Gastroesophageal sphincter (tissue), 4 donors: ENCODE measurements at regions not wholly inside any gene's neighbourhood (a gene's known extent, or its start where the extent isn't known, plus 50 kb on each side); places are given as distances from the start of the nearest gene placed in this dataset.

ENCODE experiments used
- ATAC-seq: fragments of 150-250 bp; one replicate; pipeline ENCODE4 v1.9.1; 2016; ENCODE audit warnings: mild to moderate bottlenecking, moderate library complexity
- H3K27ac ChIP-seq, 4 donors: fragments of 200-600 bp; sonication (generic) in 3 of 4; 1 replicate in 3 of 4; 2 replicates in 1 of 4; pipeline ENCODE4 v1.5.1; 2016 to 2019
- H3K27me3 ChIP-seq: fragments of 200-600 bp; sonication (generic); one replicate; pipeline ENCODE4 v1.5.1; 2019
- H3K36me3 ChIP-seq, 2 donors: fragments of 200-600 bp; sonication (generic); one replicate each; pipeline ENCODE4 v1.5.1; 2019; ENCODE audit warnings: control low read depth in 1 of 2
- H3K4me1 ChIP-seq, 3 donors: fragments of 200-600 bp; sonication (generic); 1 replicate in 2 of 3; 2 replicates in 1 of 3; pipeline ENCODE4 v1.5.1; 2016 to 2019; ENCODE audit warnings: control low read depth in 2 of 3
- H3K4me3 ChIP-seq, 2 donors: fragments of 200-600 bp; sonication (generic); one replicate each; pipeline ENCODE4 v1.5.1; 2019; ENCODE audit warnings: mild to moderate bottlenecking in 1 of 2, moderate library complexity in 1 of 2
- H3K9me3 ChIP-seq, 3 donors: fragments of 200-600 bp; sonication (generic); one replicate each; pipeline ENCODE4 v1.5.1; 2017 to 2019; ENCODE audit warnings: control low read depth in 2 of 3
- EP300 ChIP-seq: sonication (generic); formaldehyde crosslinking; IDR thresholded peaks from one replicate; pipeline ENCODE4 v1.6.1; 2017; ENCODE audit warnings: antibody characterized with exemption, mild to moderate bottlenecking
- POLR2A ChIP-seq, 2 donors: fragments of 450-650 bp; IDR thresholded peaks; one replicate each; pipeline ENCODE4 v1.6.1; 2017; ENCODE audit warnings: antibody characterized with exemption in 2 of 2, mild to moderate bottlenecking in 2 of 2, moderate library complexity in 1 of 2
- POLR2AphosphoS5 ChIP-seq: sonication (generic); formaldehyde crosslinking; IDR thresholded peaks from one replicate; pipeline ENCODE4 v1.6.1; 2017; ENCODE audit warnings: antibody characterized with exemption
- WGBS, 2 donors: methylation state at CpG; one replicate each; pipeline ENCODE4 v1.1.5; 2018; ENCODE audit warnings: low coverage in 1 of 2; 5-methylcytosine and 5-hydroxymethylcytosine counted together
- TF ChIP-seq, protein P1 (sequence below), 4 experiments: fragments of 200-600 bp in 2 of 4; fragments of 450-650 bp in 2 of 4; sonication (generic) in 1 of 4; IDR thresholded peaks; one replicate each; pipeline ENCODE4 v1.5.1; 2017 to 2019; ENCODE audit warnings: antibody characterized with exemption in 4 of 4, mild to moderate bottlenecking in 2 of 4, moderate library complexity in 2 of 4

DNA sequence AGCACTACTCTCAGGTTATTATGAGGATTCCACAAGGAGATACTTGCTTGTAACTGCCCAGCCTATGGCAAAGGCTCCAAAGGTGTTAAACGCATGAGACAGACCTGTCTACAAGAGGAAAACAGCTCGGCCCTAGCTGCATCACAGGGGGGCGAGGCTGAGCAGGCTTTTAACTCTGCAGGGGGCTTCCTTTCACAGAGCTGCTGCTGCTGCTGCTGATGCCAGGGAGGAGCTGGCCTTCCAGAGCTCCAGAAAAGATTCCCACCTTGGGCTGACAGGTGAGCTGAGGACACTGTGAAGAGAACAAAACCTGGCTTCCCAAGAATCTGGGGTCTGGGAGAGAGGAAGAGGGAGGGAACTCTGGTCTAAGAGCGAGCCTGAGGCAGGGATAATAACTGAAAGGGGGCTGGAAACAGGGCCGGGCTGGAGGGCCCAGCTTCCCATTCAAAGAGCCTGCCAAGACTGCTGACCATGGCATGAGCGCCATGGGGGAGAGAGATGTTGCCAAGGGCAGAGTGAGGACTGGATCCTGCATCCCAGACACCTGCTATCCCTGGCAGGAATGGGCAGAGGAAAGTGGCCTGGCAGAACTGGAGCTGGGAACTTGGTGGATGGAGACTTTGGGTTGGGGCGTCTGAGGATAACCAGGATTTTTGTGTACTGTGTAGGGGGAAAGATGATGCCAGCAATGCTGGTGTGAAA lies 211.1 kb upstream of the LRFN2 start:
- H3K27ac ChIP-seq: no peak overlapping the region
- H3K27me3 ChIP-seq: no peaks in the 10 kb centered on the region
- H3K36me3 ChIP-seq: no peaks in the 10 kb centered on the region
- no peaks in the 10 kb centered on the region for H3K9me3 ChIP-seq
- H3K4me3 ChIP-seq: no peak overlapping the region
- TF ChIP-seq EP300 (no peak), POLR2AphosphoS5 (no peak), POLR2A (IDR thresholded peaks at IDR 0.05) (no peak)
- TF ChIP-seq, protein P1, sequence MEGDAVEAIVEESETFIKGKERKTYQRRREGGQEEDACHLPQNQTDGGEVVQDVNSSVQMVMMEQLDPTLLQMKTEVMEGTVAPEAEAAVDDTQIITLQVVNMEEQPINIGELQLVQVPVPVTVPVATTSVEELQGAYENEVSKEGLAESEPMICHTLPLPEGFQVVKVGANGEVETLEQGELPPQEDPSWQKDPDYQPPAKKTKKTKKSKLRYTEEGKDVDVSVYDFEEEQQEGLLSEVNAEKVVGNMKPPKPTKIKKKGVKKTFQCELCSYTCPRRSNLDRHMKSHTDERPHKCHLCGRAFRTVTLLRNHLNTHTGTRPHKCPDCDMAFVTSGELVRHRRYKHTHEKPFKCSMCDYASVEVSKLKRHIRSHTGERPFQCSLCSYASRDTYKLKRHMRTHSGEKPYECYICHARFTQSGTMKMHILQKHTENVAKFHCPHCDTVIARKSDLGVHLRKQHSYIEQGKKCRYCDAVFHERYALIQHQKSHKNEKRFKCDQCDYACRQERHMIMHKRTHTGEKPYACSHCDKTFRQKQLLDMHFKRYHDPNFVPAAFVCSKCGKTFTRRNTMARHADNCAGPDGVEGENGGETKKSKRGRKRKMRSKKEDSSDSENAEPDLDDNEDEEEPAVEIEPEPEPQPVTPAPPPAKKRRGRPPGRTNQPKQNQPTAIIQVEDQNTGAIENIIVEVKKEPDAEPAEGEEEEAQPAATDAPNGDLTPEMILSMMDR (IDR thresholded peaks at IDR 0.05): no peak
- ATAC-seq: no peak
- WGBS, 2 donors: 87 to 93% methylated on average over 2 to 3 of the region's 7 CpGs
- H3K4me1 ChIP-seq: no peaks in the 10 kb centered on the region

DNA sequence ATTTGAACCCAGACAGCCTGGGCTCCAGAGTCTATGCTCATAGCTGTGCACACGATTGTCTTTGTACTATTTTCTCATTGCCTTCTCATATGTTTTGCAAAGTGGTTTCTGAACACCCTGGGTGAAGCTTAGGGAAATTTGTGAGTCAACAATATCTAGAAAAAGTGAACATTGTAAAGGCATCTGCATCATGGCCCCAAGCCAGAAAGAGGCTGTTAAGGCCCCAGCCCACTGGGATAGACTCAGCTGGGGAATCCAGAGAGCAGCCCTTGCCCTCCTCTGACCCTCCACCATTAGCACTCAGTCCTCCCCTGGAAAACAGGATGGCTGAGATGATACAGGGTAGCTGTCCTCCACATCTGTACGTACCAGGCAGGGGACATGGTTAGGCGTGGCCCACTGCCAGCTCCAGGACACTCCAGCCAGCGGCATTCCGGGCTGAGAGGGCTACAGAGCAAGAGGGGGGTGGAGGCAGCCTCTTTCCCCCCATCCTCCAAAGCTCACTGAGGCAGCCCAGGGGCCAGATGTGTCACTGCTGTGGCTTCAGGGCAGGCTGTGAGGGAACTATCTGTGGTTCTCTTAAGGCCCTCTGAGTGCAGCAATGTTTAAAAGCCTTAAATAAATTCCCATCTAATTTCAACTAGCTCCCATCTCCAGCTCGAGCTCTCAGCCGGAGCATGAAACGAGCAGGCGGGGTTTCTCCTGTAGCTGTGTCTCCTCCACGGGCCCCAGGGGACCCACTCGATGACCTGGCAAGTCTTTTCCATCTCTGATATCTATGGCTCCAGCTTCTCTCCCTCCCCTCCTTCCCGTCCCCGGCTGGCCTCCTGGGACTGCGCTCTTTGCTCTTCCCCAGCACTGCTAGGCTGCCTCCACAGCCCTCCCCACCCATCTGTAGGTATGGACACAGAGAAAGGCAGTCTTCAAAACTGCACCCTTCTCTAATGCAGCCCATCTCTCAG lies 209.4 kb upstream of the LRFN2 start:
- Histone ChIP-seq H3K9me3 (no peaks in the 10 kb centered on the region), H3K36me3 (no peaks in the 10 kb centered on the region), H3K27ac (no peak overlapping the region), H3K27me3 (no peaks in the 10 kb centered on the region), H3K4me1 (no peaks in the 10 kb centered on the region), H3K4me3 (no peak overlapping the region)
- TF ChIP-seq, protein P1 (IDR thresholded peaks at IDR 0.05): no peak
- no peak for TF ChIP-seq POLR2A (IDR thresholded peaks at IDR 0.05)
- no peak for TF ChIP-seq EP300
- no peak for TF ChIP-seq POLR2AphosphoS5
- WGBS, 2 donors: 54 to 78% methylated on average over 8 to 10 of the region's 14 CpGs
- no peak for ATAC-seq

DNA sequence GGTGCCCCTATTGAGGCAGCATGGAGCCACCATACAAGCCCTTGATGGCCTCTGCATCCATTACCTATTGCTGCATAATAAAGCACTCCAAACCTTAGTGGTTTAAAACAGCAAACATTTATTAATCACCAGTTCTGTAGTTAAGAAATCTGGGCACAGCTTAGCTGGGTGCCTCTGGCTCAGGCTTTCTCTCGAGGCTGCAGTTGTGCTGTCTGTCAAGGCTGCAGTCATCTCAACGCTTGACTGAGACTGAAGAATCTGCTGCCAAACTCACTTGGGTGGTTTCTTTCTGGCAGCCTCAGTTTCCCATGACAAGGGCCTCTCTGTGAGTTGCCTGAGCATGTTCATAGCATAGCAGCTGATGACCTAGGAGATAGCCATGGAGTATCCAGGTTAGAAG lies 207.4 kb upstream of the LRFN2 start:
- no peaks in the 10 kb centered on the region for H3K36me3 ChIP-seq
- H3K4me1 ChIP-seq: no peaks in the 10 kb centered on the region
- TF ChIP-seq POLR2AphosphoS5 (no peak), EP300 (no peak), POLR2A (IDR thresholded peaks at IDR 0.05) (no peak)
- TF ChIP-seq, protein P1 (IDR thresholded peaks at IDR 0.05): no peak
- no peaks in the 10 kb centered on the region for H3K9me3 ChIP-seq
- ATAC-seq: no peak
- H3K27me3 ChIP-seq: no peaks in the 10 kb centered on the region
- no CpG with 5 or more reads among the region's 2 CpGs for WGBS, 2 donors
- H3K27ac ChIP-seq: no peak overlapping the region
- no peak overlapping the region for H3K4me3 ChIP-seq

DNA sequence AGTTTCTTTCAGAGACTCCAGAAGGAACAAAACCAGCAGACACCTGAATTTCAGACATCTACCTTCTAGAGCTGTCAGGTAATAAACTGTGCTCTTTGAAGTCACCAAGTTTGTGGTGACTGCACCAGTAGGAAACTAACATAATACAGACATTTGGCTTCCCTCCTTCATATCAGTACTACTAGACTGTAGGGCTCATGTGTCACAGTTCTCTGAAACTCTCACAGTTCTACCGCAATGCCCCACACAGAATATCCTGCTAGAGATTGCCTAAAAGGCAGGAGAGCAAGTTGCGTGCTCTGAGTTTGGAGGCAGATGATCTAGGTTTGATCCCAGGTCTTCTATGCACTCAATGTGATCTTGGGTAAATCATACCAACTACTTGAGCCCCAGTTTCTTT lies 205.0 kb upstream of the LRFN2 start:
- TF ChIP-seq EP300: no peak
- 100% methylated on average over 1 of the region's 2 CpGs for WGBS, 2 donors

DNA sequence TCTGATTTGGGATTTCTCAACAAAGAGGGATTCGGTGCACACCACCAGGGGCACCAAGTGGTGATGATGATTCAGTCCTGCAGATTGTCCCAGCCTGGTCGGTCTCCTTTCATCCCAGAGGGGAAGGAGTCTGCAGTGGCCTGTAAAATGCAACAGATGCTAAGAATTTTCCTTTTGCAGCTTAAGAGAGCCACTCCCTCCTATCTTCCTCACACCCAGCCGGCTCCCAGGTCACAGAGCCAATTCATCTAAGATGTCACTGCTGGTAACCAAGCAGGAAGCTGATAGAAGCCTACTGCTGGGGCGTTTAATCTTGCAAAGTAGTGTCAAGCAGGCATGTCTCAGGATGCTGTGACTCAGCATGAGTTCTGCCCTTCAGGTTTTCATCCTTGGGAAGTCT lies 203.8 kb upstream of the LRFN2 start:
- Histone ChIP-seq H3K36me3 (no peaks in the 10 kb centered on the region), H3K27ac (no peak overlapping the region), H3K4me3 (no peak overlapping the region), H3K27me3 (peaks cover under 1% of the 10 kb centered on the region), H3K4me1 (no peaks in the 10 kb centered on the region), H3K9me3 (no peaks in the 10 kb centered on the region)
- TF ChIP-seq POLR2AphosphoS5: no peak
- TF ChIP-seq POLR2A (IDR thresholded peaks at IDR 0.05): no peak
- TF ChIP-seq EP300: no peak
- TF ChIP-seq, protein P1 (IDR thresholded peaks at IDR 0.05): no peak
- no peak for ATAC-seq
- 27% methylated on average over 2 of the region's 4 CpGs; no CpG with 5 or more reads in 1 of the 2 donors for WGBS, 2 donors

More for the DNA sequence above, 205.0 kb upstream of the LRFN2 start:
- H3K36me3 ChIP-seq: no peaks in the 10 kb centered on the region
- no peak for ATAC-seq
- H3K27ac ChIP-seq: no peak overlapping the region
- H3K9me3 ChIP-seq: no peaks in the 10 kb centered on the region
- no peaks in the 10 kb centered on the region for H3K4me1 ChIP-seq
- H3K4me3 ChIP-seq: no peak overlapping the region
- no peaks in the 10 kb centered on the region for H3K27me3 ChIP-seq
